WI38 (cell line): ENCODE measurements at regions not wholly inside any gene's neighbourhood (a gene's known extent, or its start where the extent isn't known, plus 50 kb on each side); places are given as distances from the start of the nearest gene placed in this dataset.

ENCODE experiments used
- H3K4me3 ChIP-seq: 2 replicates; pipeline ENCODE4 v1.5.1; 2011; ENCODE audit warnings: low read depth, mild to moderate bottlenecking, control low read depth, low read length
- CTCF ChIP-seq: IDR thresholded peaks from 2 replicates; pipeline ENCODE4 v1.5.1; 2012; ENCODE audit warnings: low read depth, mild to moderate bottlenecking, control low read depth, low read length

- no peak for TF ChIP-seq CTCF
- no peak overlapping the region for H3K4me3 ChIP-seq
These were observed 157.0 kb upstream of the RASA1 start for GRCh38 chr5:87110721-87111120.

GRCh38 chr5:87113861-87114260, 153.8 kb upstream of the RASA1 start:
- no peak for TF ChIP-seq CTCF
- no peak overlapping the region for H3K4me3 ChIP-seq

- H3K4me3 ChIP-seq = no peak overlapping the region
- TF ChIP-seq CTCF = no peak
These were observed 153.1 kb upstream of the RASA1 start for GRCh38 chr5:87114631-87115030.

GRCh38 chr5:87115839-87116364, 151.8 kb upstream of the RASA1 start:
- no peak overlapping the region for H3K4me3 ChIP-seq
- no peak for TF ChIP-seq CTCF

- H3K4me3 ChIP-seq = no peak overlapping the region
- no peak for TF ChIP-seq CTCF
These were observed 150.7 kb upstream of the RASA1 start for GRCh38 chr5:87116825-87117512.

- no peak for TF ChIP-seq CTCF
- H3K4me3 ChIP-seq = no peak overlapping the region
These were observed 148.1 kb upstream of the RASA1 start for GRCh38 chr5:87119588-87119987.

- no peak overlapping the region for H3K4me3 ChIP-seq
- TF ChIP-seq CTCF = no peak
These were observed 147.0 kb upstream of the RASA1 start for GRCh38 chr5:87120518-87121303.
